ENCODE measurements at regions not wholly inside any gene's neighbourhood (a gene's known extent, or its start where the extent isn't known, plus 50 kb on each side); places are given as distances from the start of the nearest gene placed in this dataset.

DNA sequence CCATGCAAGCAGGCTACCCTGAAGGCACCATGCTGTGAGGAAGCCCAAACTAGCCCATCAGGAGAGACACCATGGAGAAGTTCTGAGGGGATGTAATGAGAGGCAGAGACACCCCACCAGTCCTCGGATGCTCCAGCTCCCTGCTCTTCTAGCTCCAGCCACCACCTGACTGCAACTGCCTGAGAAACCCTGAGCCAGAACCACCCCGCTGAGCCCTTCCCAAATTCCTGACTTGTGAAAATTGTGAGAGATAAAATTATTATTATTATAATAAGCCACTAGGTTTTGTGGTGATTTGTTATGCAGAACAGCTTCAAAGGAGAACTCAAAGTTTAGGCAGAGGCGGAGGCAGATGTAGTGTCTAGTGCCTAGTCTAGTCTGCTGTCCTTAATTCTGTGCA lies 67.1 kb upstream of the HK2 start:
- TF ChIP-seq, protein P1, sequence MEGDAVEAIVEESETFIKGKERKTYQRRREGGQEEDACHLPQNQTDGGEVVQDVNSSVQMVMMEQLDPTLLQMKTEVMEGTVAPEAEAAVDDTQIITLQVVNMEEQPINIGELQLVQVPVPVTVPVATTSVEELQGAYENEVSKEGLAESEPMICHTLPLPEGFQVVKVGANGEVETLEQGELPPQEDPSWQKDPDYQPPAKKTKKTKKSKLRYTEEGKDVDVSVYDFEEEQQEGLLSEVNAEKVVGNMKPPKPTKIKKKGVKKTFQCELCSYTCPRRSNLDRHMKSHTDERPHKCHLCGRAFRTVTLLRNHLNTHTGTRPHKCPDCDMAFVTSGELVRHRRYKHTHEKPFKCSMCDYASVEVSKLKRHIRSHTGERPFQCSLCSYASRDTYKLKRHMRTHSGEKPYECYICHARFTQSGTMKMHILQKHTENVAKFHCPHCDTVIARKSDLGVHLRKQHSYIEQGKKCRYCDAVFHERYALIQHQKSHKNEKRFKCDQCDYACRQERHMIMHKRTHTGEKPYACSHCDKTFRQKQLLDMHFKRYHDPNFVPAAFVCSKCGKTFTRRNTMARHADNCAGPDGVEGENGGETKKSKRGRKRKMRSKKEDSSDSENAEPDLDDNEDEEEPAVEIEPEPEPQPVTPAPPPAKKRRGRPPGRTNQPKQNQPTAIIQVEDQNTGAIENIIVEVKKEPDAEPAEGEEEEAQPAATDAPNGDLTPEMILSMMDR (conservative IDR thresholded peaks at IDR 0.05; ENCODE audit: low read depth, low read length), result no peak
- TF ChIP-seq EZH2 (IDR thresholded peaks at IDR 0.05; ENCODE audit: low read length, unreplicated experiment), result no peak

Data from PC-3 (cell line).